ENCODE measurements at regions not wholly inside any gene's neighbourhood (a gene's known extent, or its start where the extent isn't known, plus 50 kb on each side); places are given as distances from the start of the nearest gene placed in this dataset.

DNA sequence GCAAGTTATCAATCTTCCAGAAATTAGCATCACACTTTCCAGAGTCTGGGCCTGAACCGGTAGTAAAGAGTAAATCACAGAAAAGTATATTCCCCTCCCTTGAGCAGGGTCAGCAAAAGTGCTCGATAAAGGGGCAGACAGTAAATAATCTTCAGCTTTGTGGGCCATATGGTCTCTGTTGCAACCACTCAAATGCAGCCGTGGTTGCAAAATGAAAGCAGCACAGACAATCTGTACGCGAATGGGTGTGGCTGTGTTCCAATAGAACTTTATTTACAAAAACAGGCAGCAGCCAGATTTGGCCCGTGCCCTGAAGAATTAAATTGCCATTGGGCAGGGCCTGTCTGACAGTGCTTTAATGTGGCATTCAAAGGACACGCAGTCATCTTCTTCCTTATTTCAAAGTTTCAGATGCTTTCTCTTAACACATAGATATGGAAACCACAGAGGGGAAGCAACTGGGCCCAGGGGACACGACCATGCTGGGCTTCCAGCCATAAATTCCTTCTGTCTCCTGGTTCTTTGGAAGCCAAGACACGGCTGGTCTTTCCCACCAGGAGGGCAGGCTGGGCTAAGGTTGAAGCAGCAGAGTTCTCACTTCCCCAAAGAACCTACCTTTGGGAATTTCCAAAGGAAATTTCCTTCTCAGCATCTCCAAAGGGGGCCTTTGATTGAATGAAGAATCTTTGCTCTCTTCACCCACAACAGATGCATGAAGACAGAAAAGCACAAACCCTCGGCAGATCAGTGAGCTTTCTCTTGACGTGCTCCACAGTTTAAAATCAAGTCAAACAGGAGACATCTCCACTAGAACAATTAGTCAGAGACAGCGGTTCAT, 489.8 kb upstream of the PROK2 start:
- Histone ChIP-seq H3K27me3 (no peaks in the 10 kb centered on the region), H3K9me3 (no peaks in the 10 kb centered on the region), H3K27ac (peak overlapping the region in 3 of 4 donors; percentile 8 to 77 (median 72)), H3K4me1 (peaks cover 0 to 65% (median 20%) of the 10 kb centered on the region in 4 donors), H3K36me3 (no peaks in the 10 kb centered on the region), H3K4me3 (no peak overlapping the region)
- DNase-seq (ENCODE audit: low spot score in 2 of 2), result peak; percentile 33 to 66
- WGBS, 2 donors, result 23 to 30% methylated on average over 12 of the region's 12 CpGs
- TF ChIP-seq, protein P1, sequence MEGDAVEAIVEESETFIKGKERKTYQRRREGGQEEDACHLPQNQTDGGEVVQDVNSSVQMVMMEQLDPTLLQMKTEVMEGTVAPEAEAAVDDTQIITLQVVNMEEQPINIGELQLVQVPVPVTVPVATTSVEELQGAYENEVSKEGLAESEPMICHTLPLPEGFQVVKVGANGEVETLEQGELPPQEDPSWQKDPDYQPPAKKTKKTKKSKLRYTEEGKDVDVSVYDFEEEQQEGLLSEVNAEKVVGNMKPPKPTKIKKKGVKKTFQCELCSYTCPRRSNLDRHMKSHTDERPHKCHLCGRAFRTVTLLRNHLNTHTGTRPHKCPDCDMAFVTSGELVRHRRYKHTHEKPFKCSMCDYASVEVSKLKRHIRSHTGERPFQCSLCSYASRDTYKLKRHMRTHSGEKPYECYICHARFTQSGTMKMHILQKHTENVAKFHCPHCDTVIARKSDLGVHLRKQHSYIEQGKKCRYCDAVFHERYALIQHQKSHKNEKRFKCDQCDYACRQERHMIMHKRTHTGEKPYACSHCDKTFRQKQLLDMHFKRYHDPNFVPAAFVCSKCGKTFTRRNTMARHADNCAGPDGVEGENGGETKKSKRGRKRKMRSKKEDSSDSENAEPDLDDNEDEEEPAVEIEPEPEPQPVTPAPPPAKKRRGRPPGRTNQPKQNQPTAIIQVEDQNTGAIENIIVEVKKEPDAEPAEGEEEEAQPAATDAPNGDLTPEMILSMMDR (IDR thresholded peaks at IDR 0.05), result no peak
- peak in 1 of 2 donors; percentile 84 for TF ChIP-seq EP300 (IDR thresholded peaks at IDR 0.05)

DNA sequence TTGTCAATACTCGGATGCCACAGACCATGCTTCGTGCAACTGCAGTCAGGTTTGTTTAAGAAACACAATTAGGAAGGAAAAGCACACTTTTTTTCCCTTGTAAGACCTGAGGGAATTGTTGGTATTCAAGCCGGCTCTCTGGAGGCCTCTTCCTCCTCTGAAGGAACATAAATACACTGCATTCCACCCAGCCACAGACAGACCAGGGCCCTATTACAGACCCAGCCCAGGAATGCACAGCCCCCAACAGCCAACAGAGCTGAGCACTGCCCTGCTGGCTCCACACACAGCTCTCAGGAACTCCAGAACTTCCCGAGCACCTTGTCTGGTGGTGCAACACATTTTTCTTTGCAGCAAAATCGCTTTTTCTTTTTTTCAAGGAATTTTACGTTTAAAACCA, 488.7 kb upstream of the PROK2 start:
- H3K4me1 ChIP-seq, result peaks cover 0 to 70% (median 29%) of the 10 kb centered on the region in 4 donors
- no peaks in the 10 kb centered on the region for H3K36me3 ChIP-seq

DNA sequence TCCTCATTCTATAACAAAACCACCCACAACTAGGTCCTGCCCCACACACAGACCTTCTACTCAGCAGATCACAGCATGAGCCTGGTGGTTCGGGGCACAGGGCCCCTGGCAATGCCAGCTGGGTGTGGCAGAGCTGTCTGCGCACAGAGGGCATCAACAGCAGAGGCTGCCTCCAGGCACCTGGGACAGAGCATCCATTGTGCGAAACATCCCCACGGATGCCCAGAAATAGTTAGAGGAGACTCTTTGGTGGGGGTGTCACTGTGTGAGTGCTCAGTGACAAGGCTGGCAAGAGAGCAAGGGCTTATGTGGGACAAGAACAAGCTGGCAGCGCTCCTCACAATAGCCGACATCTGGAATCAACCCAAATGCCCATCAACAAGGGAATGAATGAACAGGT, 487.4 kb upstream of the PROK2 start:
- Histone ChIP-seq H3K4me1 (peaks cover 0 to 73% (median 30%) of the 10 kb centered on the region in 4 donors), H3K36me3 (no peaks in the 10 kb centered on the region), H3K9me3 (no peaks in the 10 kb centered on the region), H3K27ac (no peak overlapping the region), H3K27me3 (no peaks in the 10 kb centered on the region), H3K4me3 (no peak overlapping the region)
- TF ChIP-seq EP300 (IDR thresholded peaks at IDR 0.05) (no peak), POLR2A (IDR thresholded peaks at IDR 0.05) (no peak)
- TF ChIP-seq, protein P1 (IDR thresholded peaks at IDR 0.05), result no peak
- no peak for DNase-seq (ENCODE audit: low spot score in 2 of 2)
- 80 to 85% methylated on average over 6 of the region's 6 CpGs for WGBS, 2 donors

More for the DNA sequence above, 488.7 kb upstream of the PROK2 start:
- H3K4me3 ChIP-seq, result no peak overlapping the region
- H3K9me3 ChIP-seq, result no peaks in the 10 kb centered on the region
- DNase-seq (ENCODE audit: low spot score in 2 of 2), result no peak
- WGBS, 2 donors, result 61 to 71% methylated on average over 6 of the region's 6 CpGs
- TF ChIP-seq, protein P1 (IDR thresholded peaks at IDR 0.05), result no peak
- TF ChIP-seq POLR2A (IDR thresholded peaks at IDR 0.05) (no peak), EP300 (IDR thresholded peaks at IDR 0.05) (no peak)
- H3K27me3 ChIP-seq, result no peaks in the 10 kb centered on the region
- H3K27ac ChIP-seq, result peak overlapping the region in 2 of 4 donors; percentile 72 to 77

DNA sequence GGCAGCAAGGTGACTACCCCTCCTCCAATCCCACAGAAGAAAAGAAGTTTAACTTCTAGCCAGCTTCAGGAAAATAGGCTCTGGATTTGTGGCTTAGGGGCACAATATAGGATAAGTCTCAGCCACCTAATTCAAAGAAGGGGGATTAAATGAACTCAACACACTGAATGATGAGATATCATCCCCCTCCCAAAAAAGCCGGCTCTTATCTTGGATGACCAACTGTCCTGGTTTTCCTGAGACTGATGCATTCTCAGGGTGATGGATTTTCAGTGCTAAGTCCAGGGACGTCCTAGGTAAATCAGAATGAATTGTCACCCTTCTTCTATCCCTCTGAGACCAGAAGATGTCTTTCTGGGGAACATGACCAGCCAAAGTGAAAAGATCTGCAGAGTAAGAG, 487.0 kb upstream of the PROK2 start:
- no peak for DNase-seq (ENCODE audit: low spot score in 2 of 2)
- H3K9me3 ChIP-seq, result no peaks in the 10 kb centered on the region
- H3K4me1 ChIP-seq, result peaks cover 0 to 73% (median 30%) of the 10 kb centered on the region in 4 donors
- no peak overlapping the region for H3K4me3 ChIP-seq
- H3K36me3 ChIP-seq, result no peaks in the 10 kb centered on the region
- WGBS, 2 donors, result 84 to 89% methylated on average over 2 of the region's 2 CpGs
- TF ChIP-seq EP300 (IDR thresholded peaks at IDR 0.05) (no peak), POLR2A (IDR thresholded peaks at IDR 0.05) (no peak)
- TF ChIP-seq, protein P1 (IDR thresholded peaks at IDR 0.05), result no peak
- H3K27me3 ChIP-seq, result no peaks in the 10 kb centered on the region
- peak overlapping the region in 1 of 4 donors; percentile 53 for H3K27ac ChIP-seq

DNA sequence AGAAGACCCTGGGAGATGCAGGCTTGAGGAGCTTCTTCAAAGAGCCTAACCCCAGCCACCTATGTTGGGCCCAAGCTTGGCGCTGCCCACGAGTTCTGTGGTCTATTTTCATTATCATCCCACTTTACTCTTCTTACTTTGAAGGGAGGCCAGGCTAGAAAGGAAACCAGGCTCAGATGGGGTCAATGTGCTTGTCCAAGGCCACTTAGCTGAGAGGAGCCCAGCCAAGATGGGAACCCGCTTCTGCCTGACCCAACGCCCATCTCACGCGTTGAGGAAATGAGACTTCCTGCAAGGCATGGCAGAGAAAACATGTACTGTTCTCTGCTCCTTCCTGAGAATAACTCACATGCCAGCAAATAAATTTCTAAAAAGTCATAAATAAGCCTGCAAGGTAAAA, 486.3 kb upstream of the PROK2 start:
- WGBS, 2 donors, result 78 to 79% methylated on average over 6 of the region's 6 CpGs
- TF ChIP-seq, protein P1 (IDR thresholded peaks at IDR 0.05), result no peak
- peak in 1 of 2 donors; percentile 61 for TF ChIP-seq EP300 (IDR thresholded peaks at IDR 0.05)
- no peak for TF ChIP-seq POLR2A (IDR thresholded peaks at IDR 0.05)
- Histone ChIP-seq H3K27me3 (no peaks in the 10 kb centered on the region), H3K27ac (peak overlapping the region in 3 of 4 donors; percentile 4 to 53 (median 52)), H3K36me3 (no peaks in the 10 kb centered on the region), H3K4me3 (no peak overlapping the region), H3K4me1 (peaks cover 0 to 73% (median 30%) of the 10 kb centered on the region in 4 donors), H3K9me3 (no peaks in the 10 kb centered on the region)
- DNase-seq (ENCODE audit: low spot score in 2 of 2), result peak in 1 of 2 donors; percentile 21
